RWPE1 (cell line): ENCODE measurements at regions not wholly inside any gene's neighbourhood (a gene's known extent, or its start where the extent isn't known, plus 50 kb on each side); places are given as distances from the start of the nearest gene placed in this dataset.

Experiments
- CTCF ChIA-PET: fragments of 350-600 bp; sonication (Branson Sonifier 250); formaldehyde crosslinking; extraction: SDS; loops from one replicate; lab custom pipeline; 2021; lab: Yijun Ruan, JAX
- POLR2A ChIA-PET: fragments of 400-600 bp; formaldehyde crosslinking; extraction: SDS; loops from one replicate; lab custom pipeline; 2020; ENCODE audit warnings: antibody characterized with exemption; ENCODE audit not compliant: low non-redundant PET; lab: Yijun Ruan, JAX
- DNase-seq: peaks from one replicate; pipeline ENCODE4 v3.0.0; 2012; ENCODE audit warnings: low spot score
- H3K27ac ChIP-seq: fragments of 450-650 bp; 2 replicates; pipeline ENCODE4 v1.5.1; 2017
- CTCF ChIP-seq: fragments of 450-650 bp; conservative IDR thresholded peaks from 2 replicates; pipeline ENCODE4 v1.5.1; 2017; ENCODE audit warnings: low read depth, mild to moderate bottlenecking

GRCh38 chr2:9793156-9793917, 49.9 kb upstream of the TAF1B start:
- TF ChIP-seq CTCF = no peak
- no peak overlapping the region for H3K27ac ChIP-seq
- CTCF ChIA-PET = interaction anchor here (0.6 to 1.0 kb wide), 2 partner anchors 20 to 125 kb away, joined by 4 to 8 read pairs; no protein-coding TSS in a partner anchor
- POLR2A ChIA-PET = no interaction called here
- no peak for DNase-seq
